Prostate gland (tissue), 2 donors: ENCODE measurements at regions not wholly inside any gene's neighbourhood (a gene's known extent, or its start where the extent isn't known, plus 50 kb on each side); places are given as distances from the start of the nearest gene placed in this dataset.

Experiments
- POLR2A ChIP-seq: fragments of 450-650 bp; IDR thresholded peaks from one replicate; pipeline ENCODE4 v1.6.1; 2016; ENCODE audit warnings: antibody characterized with exemption, mild to moderate bottlenecking
- POLR2AphosphoS5 ChIP-seq: sonication (generic); formaldehyde crosslinking; IDR thresholded peaks from one replicate; pipeline ENCODE4 v1.6.1; 2017; ENCODE audit warnings: antibody characterized with exemption
- TF ChIP-seq, protein P1 (sequence below), 4 experiments: fragments of 200-600 bp in 2 of 4; fragments of 450-650 bp in 2 of 4; sonication (generic) in 2 of 4; IDR thresholded peaks; 1 replicate in 3 of 4; 2 replicates in 1 of 4; pipeline ENCODE4 v1.5.1; 2016 to 2019; ENCODE audit warnings: antibody characterized with exemption in 4 of 4, mild to moderate bottlenecking in 2 of 4, moderate library complexity in 2 of 4

DNA sequence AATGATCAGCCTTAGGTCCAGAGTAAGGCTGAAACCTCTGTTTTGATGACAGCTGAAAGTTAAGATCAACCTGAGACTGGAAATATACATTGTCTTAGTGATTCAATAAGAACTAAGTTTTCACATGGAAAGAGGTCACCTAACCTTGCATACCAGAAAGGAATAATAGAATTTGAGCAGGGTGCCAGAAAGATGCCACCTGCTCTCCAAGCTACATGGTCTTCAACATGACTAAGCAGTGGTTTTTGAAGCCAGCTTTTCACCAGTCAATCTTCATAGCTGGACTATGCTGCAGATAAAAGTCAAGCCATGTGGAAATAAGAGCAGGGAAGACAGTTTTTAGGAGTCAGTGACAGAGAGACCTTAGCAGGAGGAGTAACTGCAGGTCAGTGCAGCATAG, 589.4 kb upstream of the SYT4 start:
- TF ChIP-seq, protein P1, sequence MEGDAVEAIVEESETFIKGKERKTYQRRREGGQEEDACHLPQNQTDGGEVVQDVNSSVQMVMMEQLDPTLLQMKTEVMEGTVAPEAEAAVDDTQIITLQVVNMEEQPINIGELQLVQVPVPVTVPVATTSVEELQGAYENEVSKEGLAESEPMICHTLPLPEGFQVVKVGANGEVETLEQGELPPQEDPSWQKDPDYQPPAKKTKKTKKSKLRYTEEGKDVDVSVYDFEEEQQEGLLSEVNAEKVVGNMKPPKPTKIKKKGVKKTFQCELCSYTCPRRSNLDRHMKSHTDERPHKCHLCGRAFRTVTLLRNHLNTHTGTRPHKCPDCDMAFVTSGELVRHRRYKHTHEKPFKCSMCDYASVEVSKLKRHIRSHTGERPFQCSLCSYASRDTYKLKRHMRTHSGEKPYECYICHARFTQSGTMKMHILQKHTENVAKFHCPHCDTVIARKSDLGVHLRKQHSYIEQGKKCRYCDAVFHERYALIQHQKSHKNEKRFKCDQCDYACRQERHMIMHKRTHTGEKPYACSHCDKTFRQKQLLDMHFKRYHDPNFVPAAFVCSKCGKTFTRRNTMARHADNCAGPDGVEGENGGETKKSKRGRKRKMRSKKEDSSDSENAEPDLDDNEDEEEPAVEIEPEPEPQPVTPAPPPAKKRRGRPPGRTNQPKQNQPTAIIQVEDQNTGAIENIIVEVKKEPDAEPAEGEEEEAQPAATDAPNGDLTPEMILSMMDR (IDR thresholded peaks at IDR 0.05), result no peak
- TF ChIP-seq POLR2A (no peak), POLR2AphosphoS5 (no peak)
